HL-60 (cell line): ENCODE measurements at regions not wholly inside any gene's neighbourhood (a gene's known extent, or its start where the extent isn't known, plus 50 kb on each side); places are given as distances from the start of the nearest gene placed in this dataset.

Experiments used
- CTCF ChIP-seq: IDR thresholded peaks from one replicate; pipeline ENCODE4 v1.5.1; 2011; ENCODE audit warnings: low read length, control low read depth, inconsistent platforms; ENCODE audit not compliant: insufficient read depth
- GABPA ChIP-seq: IDR thresholded peaks from 2 replicates; pipeline ENCODE4 v1.6.1; 2012; ENCODE audit warnings: low read depth
- POLR2AphosphoS5 ChIP-seq: IDR thresholded peaks from 2 replicates; pipeline ENCODE4 v1.6.1; 2012; ENCODE audit warnings: low read depth
- REST ChIP-seq: IDR thresholded peaks from 2 replicates; pipeline ENCODE4 v1.6.1; 2012; ENCODE audit warnings: low read depth; ENCODE audit not compliant: insufficient replicate concordance
- SPI1 ChIP-seq: IDR thresholded peaks from 2 replicates; pipeline ENCODE4 v1.6.1; 2012; ENCODE audit warnings: low read depth, mild to moderate bottlenecking, borderline replicate concordance

- TF ChIP-seq CTCF (no peak), POLR2AphosphoS5 (no peak), REST (no peak), GABPA (no peak), SPI1 (no peak)
Measured at GRCh38 chr9:11973011-11973410, 720.2 kb upstream of the TYRP1 start.
